Tibial nerve (tissue), 4 donors: ENCODE measurements at regions not wholly inside any gene's neighbourhood (a gene's known extent, or its start where the extent isn't known, plus 50 kb on each side); places are given as distances from the start of the nearest gene placed in this dataset.

ENCODE experiments used
- EP300 ChIP-seq, 2 donors: sonication (generic); formaldehyde crosslinking; IDR thresholded peaks; one replicate each; pipeline ENCODE4 v1.6.1; 2017; ENCODE audit warnings: antibody characterized with exemption in 2 of 2, mild to moderate bottlenecking in 1 of 2
- POLR2A ChIP-seq, 2 donors: fragments of 450-650 bp; IDR thresholded peaks; one replicate each; pipeline ENCODE4 v1.6.1; 2017; ENCODE audit warnings: antibody characterized with exemption in 2 of 2, mild to moderate bottlenecking in 2 of 2, moderate library complexity in 2 of 2
- TF ChIP-seq, protein P1 (sequence below), 5 experiments: fragments of 200-600 bp in 3 of 5; fragments of 450-650 bp in 2 of 5; sonication (generic) in 3 of 5; IDR thresholded peaks; one replicate each; pipeline ENCODE4 v1.5.1; 2016 to 2019; ENCODE audit warnings: antibody characterized with exemption in 5 of 5, mild to moderate bottlenecking in 3 of 5, moderate library complexity in 2 of 5

DNA sequence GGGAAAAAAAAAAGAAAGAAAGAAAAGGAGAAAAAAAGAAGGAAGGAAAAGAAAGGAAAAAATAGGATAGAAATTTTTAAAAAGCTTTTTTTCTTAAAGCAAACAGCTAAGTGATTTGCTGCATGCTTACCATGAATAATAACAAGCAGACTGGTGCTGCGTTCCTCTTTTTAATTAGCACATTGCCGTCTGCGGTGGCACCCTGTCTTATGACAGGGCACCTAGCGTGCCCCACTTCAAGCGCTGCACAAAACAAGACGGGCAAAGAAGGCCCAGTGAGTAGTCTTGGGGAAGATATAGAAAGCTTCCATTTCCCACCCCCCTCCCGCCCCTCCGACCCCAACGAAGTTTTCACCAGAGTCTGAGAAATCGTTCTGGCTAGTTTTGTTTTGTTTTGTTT is 513.9 kb downstream of the ZNF608 start:
- TF ChIP-seq, protein P1, sequence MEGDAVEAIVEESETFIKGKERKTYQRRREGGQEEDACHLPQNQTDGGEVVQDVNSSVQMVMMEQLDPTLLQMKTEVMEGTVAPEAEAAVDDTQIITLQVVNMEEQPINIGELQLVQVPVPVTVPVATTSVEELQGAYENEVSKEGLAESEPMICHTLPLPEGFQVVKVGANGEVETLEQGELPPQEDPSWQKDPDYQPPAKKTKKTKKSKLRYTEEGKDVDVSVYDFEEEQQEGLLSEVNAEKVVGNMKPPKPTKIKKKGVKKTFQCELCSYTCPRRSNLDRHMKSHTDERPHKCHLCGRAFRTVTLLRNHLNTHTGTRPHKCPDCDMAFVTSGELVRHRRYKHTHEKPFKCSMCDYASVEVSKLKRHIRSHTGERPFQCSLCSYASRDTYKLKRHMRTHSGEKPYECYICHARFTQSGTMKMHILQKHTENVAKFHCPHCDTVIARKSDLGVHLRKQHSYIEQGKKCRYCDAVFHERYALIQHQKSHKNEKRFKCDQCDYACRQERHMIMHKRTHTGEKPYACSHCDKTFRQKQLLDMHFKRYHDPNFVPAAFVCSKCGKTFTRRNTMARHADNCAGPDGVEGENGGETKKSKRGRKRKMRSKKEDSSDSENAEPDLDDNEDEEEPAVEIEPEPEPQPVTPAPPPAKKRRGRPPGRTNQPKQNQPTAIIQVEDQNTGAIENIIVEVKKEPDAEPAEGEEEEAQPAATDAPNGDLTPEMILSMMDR (IDR thresholded peaks at IDR 0.05) = no peak
- TF ChIP-seq POLR2A (IDR thresholded peaks at IDR 0.05) = no peak
- TF ChIP-seq EP300 (IDR thresholded peaks at IDR 0.05) = no peak
